ENCODE measurements at regions not wholly inside any gene's neighbourhood (a gene's known extent, or its start where the extent isn't known, plus 50 kb on each side); places are given as distances from the start of the nearest gene placed in this dataset.

DNA sequence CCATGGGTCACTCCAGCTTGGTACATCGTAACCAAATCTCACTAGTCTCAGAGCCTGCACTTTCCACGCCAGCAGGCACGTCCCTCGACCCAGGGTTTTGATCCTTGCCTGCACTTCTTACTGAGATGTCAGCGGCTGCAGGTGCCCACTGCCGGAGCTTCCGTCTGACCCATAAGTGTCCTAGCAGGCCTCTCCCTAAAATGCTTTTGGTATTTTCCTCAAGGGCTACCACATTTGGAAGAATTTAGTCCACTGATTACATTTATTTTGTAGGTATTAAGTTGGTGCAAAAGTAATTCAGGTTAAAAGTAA lies 175.0 kb upstream of the FBXO11 start:
- TF ChIP-seq CHD4 (IDR thresholded peaks at IDR 0.05; ENCODE audit: borderline replicate concordance, low read length) (no peak), CBX1 (IDR thresholded peaks at IDR 0.05; ENCODE audit: low read depth) (no peak), SRSF9 (IDR thresholded peaks at IDR 0.05; ENCODE audit: borderline replicate concordance, insufficient read depth, low read depth, low read length, poor library complexity, severe bottlenecking) (no peak), MXI1 (IDR thresholded peaks at IDR 0.05; ENCODE audit: borderline replicate concordance, low read depth, low read length) (no peak), ZNF10 (CRISPR knock-in tag; IDR thresholded peaks at IDR 0.05; ENCODE audit: borderline replicate concordance, low read depth) (no peak), YY1 (IDR thresholded peaks at IDR 0.05; ENCODE audit: insufficient read depth, insufficient replicate concordance, low read depth, low read length) (no peak), HCFC1 (IDR thresholded peaks at IDR 0.05; ENCODE audit: low read depth, low read length) (no peak)
- TF ChIP-seq, protein P1, sequence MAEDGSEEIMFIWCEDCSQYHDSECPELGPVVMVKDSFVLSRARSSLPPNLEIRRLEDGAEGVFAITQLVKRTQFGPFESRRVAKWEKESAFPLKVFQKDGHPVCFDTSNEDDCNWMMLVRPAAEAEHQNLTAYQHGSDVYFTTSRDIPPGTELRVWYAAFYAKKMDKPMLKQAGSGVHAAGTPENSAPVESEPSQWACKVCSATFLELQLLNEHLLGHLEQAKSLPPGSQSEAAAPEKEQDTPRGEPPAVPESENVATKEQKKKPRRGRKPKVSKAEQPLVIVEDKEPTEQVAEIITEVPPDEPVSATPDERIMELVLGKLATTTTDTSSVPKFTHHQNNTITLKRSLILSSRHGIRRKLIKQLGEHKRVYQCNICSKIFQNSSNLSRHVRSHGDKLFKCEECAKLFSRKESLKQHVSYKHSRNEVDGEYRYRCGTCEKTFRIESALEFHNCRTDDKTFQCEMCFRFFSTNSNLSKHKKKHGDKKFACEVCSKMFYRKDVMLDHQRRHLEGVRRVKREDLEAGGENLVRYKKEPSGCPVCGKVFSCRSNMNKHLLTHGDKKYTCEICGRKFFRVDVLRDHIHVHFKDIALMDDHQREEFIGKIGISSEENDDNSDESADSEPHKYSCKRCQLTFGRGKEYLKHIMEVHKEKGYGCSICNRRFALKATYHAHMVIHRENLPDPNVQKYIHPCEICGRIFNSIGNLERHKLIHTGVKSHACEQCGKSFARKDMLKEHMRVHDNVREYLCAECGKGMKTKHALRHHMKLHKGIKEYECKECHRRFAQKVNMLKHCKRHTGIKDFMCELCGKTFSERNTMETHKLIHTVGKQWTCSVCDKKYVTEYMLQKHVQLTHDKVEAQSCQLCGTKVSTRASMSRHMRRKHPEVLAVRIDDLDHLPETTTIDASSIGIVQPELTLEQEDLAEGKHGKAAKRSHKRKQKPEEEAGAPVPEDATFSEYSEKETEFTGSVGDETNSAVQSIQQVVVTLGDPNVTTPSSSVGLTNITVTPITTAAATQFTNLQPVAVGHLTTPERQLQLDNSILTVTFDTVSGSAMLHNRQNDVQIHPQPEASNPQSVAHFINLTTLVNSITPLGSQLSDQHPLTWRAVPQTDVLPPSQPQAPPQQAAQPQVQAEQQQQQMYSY (CRISPR knock-in tag; IDR thresholded peaks at IDR 0.05): no peak
- TF ChIP-seq, protein P2, sequence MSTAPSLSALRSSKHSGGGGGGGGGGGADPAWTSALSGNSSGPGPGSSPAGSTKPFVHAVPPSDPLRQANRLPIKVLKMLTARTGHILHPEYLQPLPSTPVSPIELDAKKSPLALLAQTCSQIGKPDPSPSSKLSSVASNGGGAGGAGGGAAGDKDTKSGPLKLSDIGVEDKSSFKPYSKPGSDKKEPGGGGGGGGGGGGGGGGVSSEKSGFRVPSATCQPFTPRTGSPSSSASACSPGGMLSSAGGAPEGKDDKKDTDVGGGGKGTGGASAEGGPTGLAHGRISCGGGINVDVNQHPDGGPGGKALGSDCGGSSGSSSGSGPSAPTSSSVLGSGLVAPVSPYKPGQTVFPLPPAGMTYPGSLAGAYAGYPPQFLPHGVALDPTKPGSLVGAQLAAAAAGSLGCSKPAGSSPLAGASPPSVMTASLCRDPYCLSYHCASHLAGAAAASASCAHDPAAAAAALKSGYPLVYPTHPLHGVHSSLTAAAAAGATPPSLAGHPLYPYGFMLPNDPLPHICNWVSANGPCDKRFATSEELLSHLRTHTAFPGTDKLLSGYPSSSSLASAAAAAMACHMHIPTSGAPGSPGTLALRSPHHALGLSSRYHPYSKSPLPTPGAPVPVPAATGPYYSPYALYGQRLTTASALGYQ (CRISPR knock-in tag; IDR thresholded peaks at IDR 0.05): no peak
- TF ChIP-seq, protein P3, sequence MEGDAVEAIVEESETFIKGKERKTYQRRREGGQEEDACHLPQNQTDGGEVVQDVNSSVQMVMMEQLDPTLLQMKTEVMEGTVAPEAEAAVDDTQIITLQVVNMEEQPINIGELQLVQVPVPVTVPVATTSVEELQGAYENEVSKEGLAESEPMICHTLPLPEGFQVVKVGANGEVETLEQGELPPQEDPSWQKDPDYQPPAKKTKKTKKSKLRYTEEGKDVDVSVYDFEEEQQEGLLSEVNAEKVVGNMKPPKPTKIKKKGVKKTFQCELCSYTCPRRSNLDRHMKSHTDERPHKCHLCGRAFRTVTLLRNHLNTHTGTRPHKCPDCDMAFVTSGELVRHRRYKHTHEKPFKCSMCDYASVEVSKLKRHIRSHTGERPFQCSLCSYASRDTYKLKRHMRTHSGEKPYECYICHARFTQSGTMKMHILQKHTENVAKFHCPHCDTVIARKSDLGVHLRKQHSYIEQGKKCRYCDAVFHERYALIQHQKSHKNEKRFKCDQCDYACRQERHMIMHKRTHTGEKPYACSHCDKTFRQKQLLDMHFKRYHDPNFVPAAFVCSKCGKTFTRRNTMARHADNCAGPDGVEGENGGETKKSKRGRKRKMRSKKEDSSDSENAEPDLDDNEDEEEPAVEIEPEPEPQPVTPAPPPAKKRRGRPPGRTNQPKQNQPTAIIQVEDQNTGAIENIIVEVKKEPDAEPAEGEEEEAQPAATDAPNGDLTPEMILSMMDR (CRISPR knock-in tag; IDR thresholded peaks at IDR 0.05): no peak
